ENCODE measurements at regions not wholly inside any gene's neighbourhood (a gene's known extent, or its start where the extent isn't known, plus 50 kb on each side); places are given as distances from the start of the nearest gene placed in this dataset.

DNA sequence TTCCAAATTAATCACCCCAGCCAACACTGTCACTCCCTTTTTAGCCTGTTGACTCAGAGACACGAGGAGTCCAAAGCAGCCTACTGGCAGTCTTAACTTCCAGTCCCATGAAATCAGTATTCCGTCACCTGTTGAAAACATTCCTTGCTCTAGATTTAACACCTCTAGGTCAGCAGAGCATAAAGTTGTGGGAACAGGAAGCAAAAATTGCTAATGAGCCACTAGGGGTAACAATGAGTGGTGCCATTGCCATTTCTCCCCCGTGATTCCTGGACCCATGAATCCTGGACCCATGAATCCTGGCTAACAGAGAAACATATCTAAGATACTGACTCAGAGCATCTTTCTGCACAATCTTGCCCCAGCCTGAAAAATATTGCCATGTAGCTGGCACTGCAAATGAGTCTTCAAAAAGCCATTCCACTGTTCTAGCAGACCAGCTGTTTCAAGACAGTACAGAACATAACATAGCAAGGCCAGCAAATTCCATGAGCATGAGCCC, 252.7 kb upstream of the PTER start:
- H3K4me2 ChIP-seq (ENCODE audit: low read depth, low read length): no peak overlapping the region
- H3K56ac ChIP-seq (ENCODE audit: extremely low read depth, insufficient read depth, low read length): no peak overlapping the region
- H3K27me3 ChIP-seq (ENCODE audit: control insufficient read depth, insufficient read depth, low read length): no peaks in the 10 kb centered on the region
- H2BK15ac ChIP-seq (ENCODE audit: low read depth, low read length): no peak overlapping the region
- H2BK120ac ChIP-seq (ENCODE audit: low read depth, low read length): no peak overlapping the region
- H4K5ac ChIP-seq (ENCODE audit: low read depth, low read length): no peak overlapping the region
- no peak overlapping the region for H3K9ac ChIP-seq (ENCODE audit: low read depth, low read length)
- WGBS, 2 experiments (ENCODE audit: extremely low coverage in 2 of 2, insufficient read length in 1 of 2): 17% methylated on average over 2 of the region's 3 CpGs; no CpG with 5 or more reads in 1 of the 2 experiments
- no peak overlapping the region for H4K8ac ChIP-seq (ENCODE audit: low read depth in 2 of 2, low read length in 2 of 2)
- DNase-seq (no peak), ATAC-seq (ENCODE audit: low read depth) (no peak)
- TF ChIP-seq CTCF (conservative IDR thresholded peaks at IDR 0.05; ENCODE audit: low read depth, low read length) (no peak), NFE2L2 (IDR thresholded peaks at IDR 0.05; ENCODE audit: low read depth, low read length) (no peak), RCOR1 (IDR thresholded peaks at IDR 0.05; ENCODE audit: insufficient replicate concordance, low read length) (no peak)
- in situ Hi-C loops (cut with MboI; ENCODE audit: low sequenced_read_pairs): no loop called here
- no peak overlapping the region for H2AFZ ChIP-seq (replicated peaks; ENCODE audit: low read length, poor library complexity)
- H2AK5ac ChIP-seq (ENCODE audit: low read depth, low read length): no peak overlapping the region
- POLR2A ChIA-PET (ENCODE audit: unreplicated experiment): no interaction called here
- no peak overlapping the region for H3K27ac ChIP-seq (ENCODE audit: insufficient read depth, low read length)
- H3K9me3 ChIP-seq (ENCODE audit: control insufficient read depth, insufficient read depth, low read length): peaks cover 20% of the 10 kb centered on the region
- H4K91ac ChIP-seq (ENCODE audit: insufficient read depth, low read depth, low read length): no peak overlapping the region
- no peak overlapping the region for H2BK20ac ChIP-seq (ENCODE audit: low read depth, low read length)
- no peaks in the 10 kb centered on the region for H3K36me3 ChIP-seq (ENCODE audit: control insufficient read depth, insufficient read depth, low read length)
- no peak overlapping the region for H3K4me3 ChIP-seq (ENCODE audit: insufficient read depth, low read depth, low read length)
- no peak overlapping the region for H3K4ac ChIP-seq (ENCODE audit: low read depth, low read length)
- H3K4me1 ChIP-seq (ENCODE audit: control insufficient read depth, insufficient read depth, low read length): no peaks in the 10 kb centered on the region
- no peak overlapping the region for H3K14ac ChIP-seq (replicated peaks; ENCODE audit: low read depth, low read length)
- CTCF ChIA-PET: no interaction called here
- dilution Hi-C loops (cut with HindIII; ENCODE audit: low sequenced_read_pairs, unreplicated experiment): no loop called here
- H2AK9ac ChIP-seq (replicated peaks; ENCODE audit: low read depth, low read length, poor library complexity): no peak overlapping the region
- intact Hi-C loops (cut with micrococcal nuclease): no loop called here
- BruUV-seq (replicated peaks): no TSS peak
- H3K18ac ChIP-seq (ENCODE audit: low read depth, low read length): no peak overlapping the region
- no peaks in the 10 kb centered on the region for H3K9me1 ChIP-seq (ENCODE audit: insufficient read depth, low read length)
- no peaks in the 10 kb centered on the region for H3K79me1 ChIP-seq (ENCODE audit: low read depth in 1 of 2, low read length in 2 of 2)
- no peak overlapping the region for H2BK5ac ChIP-seq (ENCODE audit: low read depth, low read length, poor library complexity, severe bottlenecking)
- no peak overlapping the region for H3K23ac ChIP-seq (ENCODE audit: low read depth, low read length)
- no peaks in the 10 kb centered on the region for H4K20me1 ChIP-seq (ENCODE audit: insufficient read depth, low read length)

Measured in IMR-90 (cell line).